ENCODE measurements at regions not wholly inside any gene's neighbourhood (a gene's known extent, or its start where the extent isn't known, plus 50 kb on each side); places are given as distances from the start of the nearest gene placed in this dataset.

- POLR2A ChIA-PET: no interaction called here
- no peaks in the 10 kb centered on the region for H3K4me1 Mint-ChIP-seq
- H3K27me3 Mint-ChIP-seq: no peaks in the 10 kb centered on the region
- no peaks in the 10 kb centered on the region for H3K9me3 Mint-ChIP-seq
- H3K4me3 Mint-ChIP-seq: no peak overlapping the region
- no peak for ATAC-seq (ENCODE audit: low read depth)
- H3K27ac Mint-ChIP-seq: no peak overlapping the region
- no peaks in the 10 kb centered on the region for H3K36me3 Mint-ChIP-seq
- no peak for DNase-seq
Measured at GRCh38 chr14:51448831-51449670, 202.7 kb upstream of the FRMD6 start.

GRCh38 chr14:51449681-51450080, 202.0 kb upstream of the FRMD6 start:
- ATAC-seq (ENCODE audit: low read depth): no peak
- Mint-ChIP-seq H3K9me3 (no peaks in the 10 kb centered on the region), H3K4me1 (no peaks in the 10 kb centered on the region), H3K27ac (no peak overlapping the region), H3K4me3 (no peak overlapping the region), H3K27me3 (no peaks in the 10 kb centered on the region), H3K36me3 (no peaks in the 10 kb centered on the region)
- POLR2A ChIA-PET: no interaction called here
- DNase-seq: no peak

GRCh38 chr14:51451561-51451960, 200.1 kb upstream of the FRMD6 start:
- no peaks in the 10 kb centered on the region for H3K9me3 Mint-ChIP-seq
- no peaks in the 10 kb centered on the region for H3K4me1 Mint-ChIP-seq
- DNase-seq (no peak), ATAC-seq (ENCODE audit: low read depth) (no peak)
- H3K27ac Mint-ChIP-seq: no peak overlapping the region
- POLR2A ChIA-PET: no interaction called here
- H3K27me3 Mint-ChIP-seq: no peaks in the 10 kb centered on the region
- H3K4me3 Mint-ChIP-seq: no peak overlapping the region
- H3K36me3 Mint-ChIP-seq: no peaks in the 10 kb centered on the region

- H3K9me3 Mint-ChIP-seq: no peaks in the 10 kb centered on the region
- ATAC-seq (ENCODE audit: low read depth) (no peak), DNase-seq (no peak)
- H3K27ac Mint-ChIP-seq: no peak overlapping the region
- no peak overlapping the region for H3K4me3 Mint-ChIP-seq
- no peaks in the 10 kb centered on the region for H3K4me1 Mint-ChIP-seq
- POLR2A ChIA-PET: no interaction called here
- H3K27me3 Mint-ChIP-seq: peaks cover 2% of the 10 kb centered on the region
- no peaks in the 10 kb centered on the region for H3K36me3 Mint-ChIP-seq
Measured at GRCh38 chr14:51453869-51454268, 197.8 kb upstream of the FRMD6 start.

- POLR2A ChIA-PET: no interaction called here
- Mint-ChIP-seq H3K36me3 (no peaks in the 10 kb centered on the region), H3K27ac (no peak overlapping the region), H3K9me3 (peaks cover 1% of the 10 kb centered on the region), H3K4me3 (no peak overlapping the region), H3K4me1 (no peaks in the 10 kb centered on the region), H3K27me3 (peaks cover 2% of the 10 kb centered on the region)
- no peak for ATAC-seq (ENCODE audit: low read depth)
- no peak for DNase-seq
Measured at GRCh38 chr14:51454351-51454750, 197.4 kb upstream of the FRMD6 start.

- Mint-ChIP-seq H3K27ac (no peak overlapping the region), H3K4me3 (no peak overlapping the region), H3K36me3 (no peaks in the 10 kb centered on the region), H3K27me3 (peaks cover 2% of the 10 kb centered on the region), H3K4me1 (no peaks in the 10 kb centered on the region), H3K9me3 (peaks cover 1% of the 10 kb centered on the region)
- DNase-seq (no peak), ATAC-seq (ENCODE audit: low read depth) (no peak)
- POLR2A ChIA-PET: no interaction called here
Measured at GRCh38 chr14:51455041-51455835, 196.5 kb upstream of the FRMD6 start.

GRCh38 chr14:51457843-51458562, 193.7 kb upstream of the FRMD6 start:
- ATAC-seq (ENCODE audit: low read depth) (no peak), DNase-seq (no peak)
- no peaks in the 10 kb centered on the region for H3K36me3 Mint-ChIP-seq
- H3K4me1 Mint-ChIP-seq: no peaks in the 10 kb centered on the region
- H3K9me3 Mint-ChIP-seq: peaks cover 1% of the 10 kb centered on the region
- peaks cover 2% of the 10 kb centered on the region for H3K27me3 Mint-ChIP-seq
- no peak overlapping the region for H3K4me3 Mint-ChIP-seq
- POLR2A ChIA-PET: no interaction called here
- no peak overlapping the region for H3K27ac Mint-ChIP-seq

GRCh38 chr14:51458563-51458955, 193.2 kb upstream of the FRMD6 start:
- POLR2A ChIA-PET: no interaction called here
- ATAC-seq (ENCODE audit: low read depth) (no peak), DNase-seq (no peak)
- Mint-ChIP-seq H3K9me3 (peaks cover 1% of the 10 kb centered on the region), H3K27ac (no peak overlapping the region), H3K4me1 (no peaks in the 10 kb centered on the region), H3K27me3 (peaks cover 2% of the 10 kb centered on the region), H3K36me3 (no peaks in the 10 kb centered on the region), H3K4me3 (no peak overlapping the region)

- POLR2A ChIA-PET: no interaction called here
- ATAC-seq (ENCODE audit: low read depth) (no peak), DNase-seq (no peak)
- H3K4me3 Mint-ChIP-seq: no peak overlapping the region
- no peak overlapping the region for H3K27ac Mint-ChIP-seq
- H3K27me3 Mint-ChIP-seq: peaks cover 11% of the 10 kb centered on the region
- no peaks in the 10 kb centered on the region for H3K36me3 Mint-ChIP-seq
- no peaks in the 10 kb centered on the region for H3K4me1 Mint-ChIP-seq
- H3K9me3 Mint-ChIP-seq: peaks cover 1% of the 10 kb centered on the region
Measured at GRCh38 chr14:51460011-51460410, 191.7 kb upstream of the FRMD6 start.

GRCh38 chr14:51462182-51462581, 189.5 kb upstream of the FRMD6 start:
- H3K4me1 Mint-ChIP-seq: no peaks in the 10 kb centered on the region
- peaks cover 12% of the 10 kb centered on the region for H3K27me3 Mint-ChIP-seq
- H3K9me3 Mint-ChIP-seq: peaks cover 1% of the 10 kb centered on the region
- ATAC-seq (ENCODE audit: low read depth) (no peak), DNase-seq (no peak)
- no peak overlapping the region for H3K27ac Mint-ChIP-seq
- no peaks in the 10 kb centered on the region for H3K36me3 Mint-ChIP-seq
- H3K4me3 Mint-ChIP-seq: no peak overlapping the region
- POLR2A ChIA-PET: no interaction called here

- ATAC-seq (ENCODE audit: low read depth): no peak
- Mint-ChIP-seq H3K9me3 (peaks cover 1% of the 10 kb centered on the region), H3K4me3 (no peak overlapping the region), H3K27me3 (peaks cover 12% of the 10 kb centered on the region), H3K36me3 (no peaks in the 10 kb centered on the region), H3K4me1 (no peaks in the 10 kb centered on the region), H3K27ac (no peak overlapping the region)
- DNase-seq: no peak
- POLR2A ChIA-PET: no interaction called here
Measured at GRCh38 chr14:51462706-51463105, 189.0 kb upstream of the FRMD6 start.

- no peaks in the 10 kb centered on the region for H3K4me1 Mint-ChIP-seq
- DNase-seq (no peak), ATAC-seq (ENCODE audit: low read depth) (no peak)
- H3K4me3 Mint-ChIP-seq: no peak overlapping the region
- peaks cover 1% of the 10 kb centered on the region for H3K9me3 Mint-ChIP-seq
- H3K27ac Mint-ChIP-seq: no peak overlapping the region
- peaks cover 12% of the 10 kb centered on the region for H3K27me3 Mint-ChIP-seq
- H3K36me3 Mint-ChIP-seq: no peaks in the 10 kb centered on the region
- POLR2A ChIA-PET: no interaction called here
Measured at GRCh38 chr14:51463461-51463860, 188.2 kb upstream of the FRMD6 start.

- Mint-ChIP-seq H3K4me3 (no peak overlapping the region), H3K36me3 (no peaks in the 10 kb centered on the region), H3K4me1 (no peaks in the 10 kb centered on the region), H3K9me3 (no peaks in the 10 kb centered on the region), H3K27ac (no peak overlapping the region), H3K27me3 (peaks cover 12% of the 10 kb centered on the region)
- DNase-seq (no peak), ATAC-seq (ENCODE audit: low read depth) (no peak)
- POLR2A ChIA-PET: no interaction called here
Measured at GRCh38 chr14:51464411-51464810, 187.3 kb upstream of the FRMD6 start.

- no peaks in the 10 kb centered on the region for H3K4me1 Mint-ChIP-seq
- no peak for ATAC-seq (ENCODE audit: low read depth)
- H3K36me3 Mint-ChIP-seq: no peaks in the 10 kb centered on the region
Measured at GRCh38 chr14:51465486-51465885, 186.2 kb upstream of the FRMD6 start.

More at GRCh38 chr14:51465486-51465885, 186.2 kb upstream of the FRMD6 start:
- Mint-ChIP-seq H3K27ac (no peak overlapping the region), H3K27me3 (peaks cover 12% of the 10 kb centered on the region), H3K4me3 (no peak overlapping the region), H3K9me3 (no peaks in the 10 kb centered on the region)
- DNase-seq: no peak
- POLR2A ChIA-PET: no interaction called here

Data from activated naive CD8-positive, alpha-beta T cell treated with anti-CD3 and anti-CD28 coated beads, Interleukin-2, amount 10 ng/mL, durations not matched to agents 7 days and 5 days (primary cell).